Keratinocyte (primary cell): ENCODE measurements at regions not wholly inside any gene's neighbourhood (a gene's known extent, or its start where the extent isn't known, plus 50 kb on each side); places are given as distances from the start of the nearest gene placed in this dataset.

ENCODE experiments used
- DNase-seq: peaks from one replicate; pipeline ENCODE4 v3.0.0-alpha.2; 2011; ENCODE audit warnings: low read depth, missing footprints, low spot score
- FAIRE-seq: peaks from 2 replicates; lab custom pipeline; 2011; peaks lifted over from hg19 to GRCh38; lab: Jason Lieb, UNC
- H2AFZ ChIP-seq: 2 replicates; pipeline ENCODE4 v1.6.0; 2012; ENCODE audit warnings: low read length, control low read depth, inconsistent platforms; ENCODE audit not compliant: control insufficient read depth
- H3K27ac ChIP-seq: 2 replicates; pipeline ENCODE4 v1.5.1; 2011; ENCODE audit warnings: low read length; ENCODE audit not compliant: control insufficient read depth, insufficient read depth
- H3K27me3 ChIP-seq: 3 replicates; pipeline ENCODE4 v1.6.0; 2011; ENCODE audit warnings: low read length; ENCODE audit not compliant: control insufficient read depth, insufficient read depth; ENCODE audit errors: extremely low read depth
- H3K36me3 ChIP-seq, 2 experiments: 2 replicates in 1 of 2; 3 replicates in 1 of 2; pipeline ENCODE4 v1.5.1; 2011; ENCODE audit warnings: low read length in 2 of 2, mild to moderate bottlenecking in 1 of 2; ENCODE audit not compliant: control insufficient read depth in 2 of 2, insufficient read depth in 2 of 2; ENCODE audit errors: extremely low read depth in 1 of 2
- H3K4me1 ChIP-seq: 3 replicates; pipeline ENCODE4 v1.5.1; 2011; ENCODE audit warnings: low read length; ENCODE audit not compliant: control insufficient read depth, insufficient read depth; ENCODE audit errors: extremely low read depth
- H3K4me2 ChIP-seq: 3 replicates; pipeline ENCODE4 v1.6.0; 2011; ENCODE audit warnings: low read depth, low read length; ENCODE audit not compliant: control insufficient read depth, insufficient read depth; ENCODE audit errors: extremely low read depth
- H3K4me3 ChIP-seq, 3 experiments: fragments of 200-600 bp in 1 of 3; sonication (generic) in 1 of 3; 2 replicates in 2 of 3; 3 replicates in 1 of 3; pipeline ENCODE4 v1.5.1; 2011 to 2016; ENCODE audit warnings: low read length in 3 of 3, mild to moderate bottlenecking in 3 of 3, control low read depth in 2 of 3, inconsistent platforms in 1 of 3, low read depth in 1 of 3, mixed read lengths in 1 of 3, mixed run types in 1 of 3, moderate library complexity in 1 of 3; ENCODE audit not compliant: control insufficient read depth in 2 of 3, insufficient read depth in 2 of 3; ENCODE audit errors: extremely low read depth in 1 of 3
- H3K79me2 ChIP-seq: 2 replicates; pipeline ENCODE4 v1.6.0; 2012; ENCODE audit warnings: low read length; ENCODE audit not compliant: control insufficient read depth, insufficient read depth
- H3K9ac ChIP-seq: 3 replicates; pipeline ENCODE4 v1.6.0; 2011; ENCODE audit warnings: low read length; ENCODE audit not compliant: control insufficient read depth, insufficient read depth; ENCODE audit errors: extremely low read depth
- H3K9me1 ChIP-seq: 3 replicates; pipeline ENCODE4 v1.6.0; 2011; ENCODE audit warnings: low read length; ENCODE audit not compliant: control insufficient read depth, insufficient read depth; ENCODE audit errors: extremely low read depth
- H3K9me3 ChIP-seq: 2 replicates; pipeline ENCODE4 v1.5.1; 2012; ENCODE audit warnings: low read depth, low read length; ENCODE audit not compliant: control insufficient read depth
- H4K20me1 ChIP-seq: 3 replicates; pipeline ENCODE4 v1.6.0; 2011; ENCODE audit warnings: low read length; ENCODE audit not compliant: control insufficient read depth, insufficient read depth; ENCODE audit errors: extremely low read depth
- CTCF ChIP-seq, 3 experiments: IDR thresholded peaks in 1 of 3; conservative IDR thresholded peaks in 1 of 3; optimal IDR thresholded peaks in 1 of 3; 2 replicates in 2 of 3; 3 replicates in 1 of 3; pipeline versions ENCODE3 to v1.5.1; 2011; ENCODE audit warnings: low read length in 3 of 3, mild to moderate bottlenecking in 3 of 3, moderate library complexity in 2 of 3, control low read depth in 1 of 3, inconsistent platforms in 1 of 3; ENCODE audit not compliant: insufficient read depth in 2 of 3; ENCODE audit errors: extremely low read depth in 1 of 3
- EZH2 ChIP-seq: IDR thresholded peaks from one replicate; pipeline ENCODE4 v1.6.1; 2012; ENCODE audit warnings: inconsistent platforms, mild to moderate bottlenecking, low read length, moderate library complexity
- dilution Hi-C: fragments of 300-500 bp; cut with MboI; formaldehyde crosslinking; loops from one replicate; pipeline ENCODE4 v1.7.0; 2020; ENCODE audit warnings: low sequenced_read_pairs; ENCODE audit not compliant: extremely low pct_ligation_motif_present

- Histone ChIP-seq H3K27ac (no peak overlapping the region), H3K36me3 (no peaks in the 10 kb centered on the region), H3K9me1 (no peaks in the 10 kb centered on the region), H3K4me2 (no peak overlapping the region), H3K27me3 (no peaks in the 10 kb centered on the region), H3K79me2 (no peaks in the 10 kb centered on the region), H3K9me3 (no peaks in the 10 kb centered on the region), H3K4me3 (no peak overlapping the region), H2AFZ (no peak overlapping the region), H4K20me1 (no peaks in the 10 kb centered on the region), H3K9ac (no peak overlapping the region), H3K4me1 (peaks cover 19% of the 10 kb centered on the region)
- dilution Hi-C loops, result no loop called here
- DNase-seq, result no peak
- FAIRE-seq, result no peak
- TF ChIP-seq CTCF (optimal IDR thresholded peaks at IDR 0.05 in 1 of 3, IDR thresholded peaks at IDR 0.05 in 1 of 3, conservative IDR thresholded peaks at IDR 0.05 in 1 of 3; ENCODE audit: extremely low read depth in 1 of 3, insufficient read depth in 2 of 3, low read length in 3 of 3) (no peak), EZH2 (no peak)
Observed at GRCh38 chr14:89626233-89626806, 209.3 kb upstream of the FOXN3 start.

DNA sequence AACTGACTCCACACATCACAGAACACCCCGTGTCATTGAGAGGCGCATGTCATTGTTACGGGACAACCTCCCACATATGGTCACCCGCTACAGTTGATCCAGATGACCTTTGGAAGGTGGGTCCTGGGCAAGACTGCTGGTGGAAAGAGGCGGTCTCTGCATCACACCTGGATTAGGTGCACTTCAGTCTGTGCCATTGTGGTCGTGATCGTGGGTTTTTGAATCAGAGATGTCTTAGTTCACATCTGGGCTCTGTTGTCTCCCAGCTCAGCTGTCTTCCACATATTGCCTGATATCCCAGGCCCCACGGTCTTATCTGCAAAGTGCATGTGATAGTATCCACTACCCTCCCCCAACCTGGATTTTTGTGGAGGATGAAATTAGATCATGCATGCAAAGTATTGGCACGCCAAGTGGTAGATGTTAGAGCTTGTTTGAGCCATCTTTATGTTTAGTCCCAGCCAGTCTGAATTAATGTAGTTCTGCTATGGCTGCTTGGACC lies 208.7 kb upstream of the FOXN3 start:
- H3K79me2 ChIP-seq, result no peaks in the 10 kb centered on the region
- TF ChIP-seq CTCF (optimal IDR thresholded peaks at IDR 0.05 in 1 of 3, IDR thresholded peaks at IDR 0.05 in 1 of 3, conservative IDR thresholded peaks at IDR 0.05 in 1 of 3; ENCODE audit: extremely low read depth in 1 of 3, insufficient read depth in 2 of 3, low read length in 3 of 3) (no peak), EZH2 (no peak)
- H4K20me1 ChIP-seq, result no peaks in the 10 kb centered on the region
- H3K27ac ChIP-seq, result no peak overlapping the region
- H3K9me1 ChIP-seq, result no peaks in the 10 kb centered on the region
- dilution Hi-C loops, result no loop called here
- no peak overlapping the region for H3K4me3 ChIP-seq
- DNase-seq (no peak), FAIRE-seq (no peak)
- H3K27me3 ChIP-seq, result no peaks in the 10 kb centered on the region
- no peak overlapping the region for H2AFZ ChIP-seq
- no peaks in the 10 kb centered on the region for H3K9me3 ChIP-seq
- H3K4me2 ChIP-seq, result no peak overlapping the region
- no peak overlapping the region for H3K9ac ChIP-seq
- H3K36me3 ChIP-seq, result no peaks in the 10 kb centered on the region
- H3K4me1 ChIP-seq, result peaks cover 14% of the 10 kb centered on the region
